Stimulated activated CD4-positive, alpha-beta T cell treated with anti-CD3 and anti-CD28 coated beads, Interleukin-1b, Interleukin-23, amount 100 ng/mL, for 24 hours (primary cell): ENCODE measurements at regions not wholly inside any gene's neighbourhood (a gene's known extent, or its start where the extent isn't known, plus 50 kb on each side); places are given as distances from the start of the nearest gene placed in this dataset.

Experiments
- DNase-seq, 4 experiments: peaks; one replicate each; pipeline ENCODE4 v3.0.0-alpha.2; 2020; ENCODE audit warnings: low read depth in 4 of 4, low spot score in 1 of 4

GRCh38 chr13:111448504-111448903 lies 128.1 kb downstream of the TEX29 start:
- DNase-seq = no peak

- no peak for DNase-seq
Measured at GRCh38 chr13:111449041-111449440, 128.6 kb downstream of the TEX29 start.

GRCh38 chr13:111451402-111451801 lies 131.0 kb downstream of the TEX29 start:
- no peak for DNase-seq

- DNase-seq = no peak
Measured at GRCh38 chr13:111456452-111457230, 136.2 kb downstream of the TEX29 start.

GRCh38 chr13:111458001-111458531 lies 137.6 kb downstream of the TEX29 start:
- DNase-seq = no peak

- DNase-seq = no peak
Measured at GRCh38 chr13:111458739-111459138, 138.3 kb downstream of the TEX29 start.

- DNase-seq = no peak
Measured at GRCh38 chr13:111459803-111460547, 139.5 kb downstream of the TEX29 start.

GRCh38 chr13:111460548-111461444 lies 140.4 kb downstream of the TEX29 start:
- no peak for DNase-seq

GRCh38 chr13:111461445-111462149 lies 141.2 kb downstream of the TEX29 start:
- no peak for DNase-seq

- no peak for DNase-seq
Measured at GRCh38 chr13:111462221-111462764, 141.9 kb downstream of the TEX29 start.

- no peak for DNase-seq
Measured at GRCh38 chr13:111462944-111463343, 142.5 kb downstream of the TEX29 start.

- no peak for DNase-seq
Measured at GRCh38 chr13:111467111-111467890, 146.9 kb downstream of the TEX29 start.

- DNase-seq = no peak
Measured at GRCh38 chr13:111468037-111468959, 147.9 kb downstream of the TEX29 start.

- DNase-seq = no peak
Measured at GRCh38 chr13:111469450-111469849, 149.0 kb downstream of the TEX29 start.

GRCh38 chr13:111469916-111470506 lies 149.6 kb downstream of the TEX29 start:
- DNase-seq = no peak

- no peak for DNase-seq
Measured at GRCh38 chr13:111470933-111471332, 150.5 kb downstream of the TEX29 start.

GRCh38 chr13:111472083-111472482 lies 151.6 kb downstream of the TEX29 start:
- DNase-seq = no peak
